HG03060 (cell line): ENCODE measurements at regions not wholly inside any gene's neighbourhood (a gene's known extent, or its start where the extent isn't known, plus 50 kb on each side); places are given as distances from the start of the nearest gene placed in this dataset.
"Not testable (repeated sequence)": the region's sequence is repeated elsewhere in the genome, so short reads cannot be mapped to it uniquely, and the experiment has no call there.

Experiments
- ATAC-seq: cut with Tn5 transposase; IDR thresholded peaks from one replicate; pipeline ENCODE4 v1.9.1; 2021; ENCODE audit warnings: low read depth, moderate number of reproducible peaks; ENCODE audit not compliant: unreplicated experiment

DNA sequence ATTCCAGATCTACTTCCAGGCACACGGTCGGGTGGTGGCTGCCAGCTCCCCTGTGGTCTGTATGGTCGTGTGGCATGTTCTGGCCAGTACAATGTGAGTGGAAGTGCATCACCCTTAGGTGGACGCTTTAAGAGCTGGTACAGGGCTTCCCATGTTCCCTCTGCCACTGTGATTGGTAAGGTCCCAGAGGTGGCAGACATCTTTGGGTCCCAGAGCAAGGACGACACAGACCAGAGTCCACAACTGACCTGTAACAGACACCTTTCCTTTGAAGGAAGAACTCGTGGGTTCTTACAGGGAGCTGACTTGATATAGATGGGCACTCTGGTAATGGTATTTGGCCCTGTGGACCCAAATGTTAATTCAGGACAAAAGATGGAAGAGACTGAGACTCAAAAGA is 90.0 kb upstream of the GDNF start:
- no peak for ATAC-seq

DNA sequence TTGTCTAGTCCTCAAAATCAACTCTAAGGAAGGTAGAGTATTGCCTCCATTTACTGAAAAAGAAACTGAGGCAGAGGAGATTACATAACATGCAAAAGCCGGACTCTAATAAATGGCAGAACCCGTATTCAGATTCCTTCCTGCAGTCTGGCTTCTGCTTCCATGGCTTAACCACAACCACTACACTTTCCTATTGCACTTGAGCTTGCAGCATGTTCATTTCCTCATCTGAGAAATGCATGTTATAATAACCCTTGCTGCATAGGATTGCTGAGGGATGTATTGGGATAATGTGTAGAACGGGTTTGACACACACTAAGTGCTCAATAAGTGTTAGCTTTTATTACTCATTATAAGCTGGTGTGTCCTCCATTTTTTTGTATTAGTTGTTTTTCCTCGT is 87.9 kb upstream of the GDNF start:
- ATAC-seq = not testable (repeated sequence)

DNA sequence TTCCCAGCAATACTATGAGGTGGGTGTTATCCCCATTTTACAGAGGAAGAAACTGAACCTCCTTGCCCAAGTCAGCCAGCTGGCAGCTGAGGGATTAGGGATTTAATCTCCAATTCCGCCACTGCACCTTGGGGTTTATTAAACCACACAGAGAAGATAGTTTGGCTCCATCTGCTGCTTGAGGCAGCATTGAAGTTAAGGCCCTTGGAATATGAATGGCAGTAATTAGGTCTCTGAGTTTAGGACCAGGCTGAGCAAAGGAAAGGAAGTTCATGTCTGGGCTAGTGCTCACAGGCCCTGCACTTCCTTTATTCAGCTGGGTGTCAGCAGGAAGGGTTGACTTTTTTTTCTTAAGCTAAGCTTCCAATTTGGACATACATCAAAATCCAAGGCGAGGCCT is 86.9 kb upstream of the GDNF start:
- ATAC-seq = no peak

DNA sequence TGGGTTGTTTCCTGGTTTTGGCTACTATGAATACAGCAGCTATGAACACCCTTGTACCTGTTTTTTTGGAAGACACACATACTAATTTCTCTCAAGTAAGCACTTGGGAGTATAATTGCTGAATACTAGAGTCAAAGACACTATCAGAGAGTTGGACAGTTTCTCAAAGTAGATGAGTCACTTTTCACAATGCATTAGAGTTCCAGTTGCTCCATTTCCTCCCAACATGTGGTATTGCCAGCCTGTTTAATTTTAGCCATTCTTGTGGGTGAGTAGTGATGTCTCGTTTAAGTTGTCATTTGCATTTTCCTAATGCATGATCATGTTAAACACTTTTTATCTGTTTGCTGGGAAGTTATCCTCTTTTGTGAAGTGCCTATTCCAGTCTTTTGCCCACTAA is 81.6 kb upstream of the GDNF start:
- no peak for ATAC-seq

DNA sequence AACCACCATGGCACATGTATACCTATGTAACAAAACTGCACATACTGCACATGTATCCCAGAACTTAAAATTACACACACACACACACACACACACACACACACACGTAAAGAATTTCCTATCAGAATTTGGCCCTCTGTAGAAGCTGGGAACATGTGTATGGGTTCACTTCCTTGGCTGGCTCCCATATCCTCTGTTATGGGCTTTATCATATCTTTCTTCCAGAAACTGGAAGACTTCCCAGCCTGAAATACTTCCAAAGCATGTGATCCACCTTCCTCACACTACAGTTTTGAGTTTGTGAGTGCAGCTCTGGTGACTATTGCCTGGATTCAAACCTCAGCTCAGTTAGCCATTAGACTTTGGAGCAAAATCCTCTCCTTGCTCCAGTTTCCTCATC is 78.6 kb upstream of the GDNF start:
- no peak for ATAC-seq

DNA sequence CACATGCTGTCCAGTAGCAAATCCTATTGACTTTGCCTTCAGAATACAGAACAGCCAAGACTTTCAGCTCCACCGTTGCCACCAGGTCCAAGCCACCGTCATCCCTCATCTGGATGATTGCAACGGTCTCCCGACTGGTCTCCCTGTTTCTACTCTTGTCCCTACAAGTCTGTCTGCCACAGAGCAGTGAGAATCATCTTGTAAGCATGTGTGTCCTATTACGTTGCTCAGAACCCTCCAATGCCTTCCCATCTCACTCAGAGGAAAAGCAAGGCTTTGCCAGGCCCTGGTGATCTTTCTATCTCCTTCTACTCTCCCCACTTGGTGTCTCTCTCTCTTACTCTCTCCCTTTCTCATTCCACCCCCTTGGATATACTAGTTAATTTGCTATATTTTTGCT is 76.7 kb upstream of the GDNF start:
- no peak for ATAC-seq

DNA sequence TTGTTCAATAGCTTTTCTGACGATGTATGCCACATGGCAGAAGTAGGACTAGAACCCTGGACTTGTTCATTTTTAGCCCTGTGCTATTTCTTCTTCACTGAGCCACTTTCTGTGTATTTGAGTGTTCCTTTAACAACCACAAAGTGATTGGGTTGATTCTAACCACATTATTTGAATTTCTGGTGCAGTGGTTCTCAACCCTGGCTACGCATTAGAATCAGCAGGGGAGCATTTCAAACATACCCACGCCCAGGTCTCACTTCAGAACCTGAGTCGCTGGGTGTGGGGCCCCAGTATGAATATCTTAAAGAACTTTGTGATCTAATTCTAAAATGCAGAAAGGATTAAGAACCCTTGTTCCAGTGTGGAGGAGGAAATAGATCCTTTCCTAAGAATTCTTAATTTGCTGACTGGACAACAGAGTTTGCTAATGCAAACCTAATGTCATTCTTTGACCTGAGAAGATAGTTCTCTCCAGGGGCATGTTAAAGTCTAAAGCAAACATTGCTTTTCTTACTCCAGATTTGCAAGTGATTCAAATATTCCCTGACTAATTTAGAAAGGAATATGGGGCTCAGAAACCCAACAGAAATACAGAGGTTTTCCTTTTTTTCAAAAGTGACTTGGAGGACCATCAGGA is 75.4 kb upstream of the GDNF start:
- peak; percentile 91 for ATAC-seq

DNA sequence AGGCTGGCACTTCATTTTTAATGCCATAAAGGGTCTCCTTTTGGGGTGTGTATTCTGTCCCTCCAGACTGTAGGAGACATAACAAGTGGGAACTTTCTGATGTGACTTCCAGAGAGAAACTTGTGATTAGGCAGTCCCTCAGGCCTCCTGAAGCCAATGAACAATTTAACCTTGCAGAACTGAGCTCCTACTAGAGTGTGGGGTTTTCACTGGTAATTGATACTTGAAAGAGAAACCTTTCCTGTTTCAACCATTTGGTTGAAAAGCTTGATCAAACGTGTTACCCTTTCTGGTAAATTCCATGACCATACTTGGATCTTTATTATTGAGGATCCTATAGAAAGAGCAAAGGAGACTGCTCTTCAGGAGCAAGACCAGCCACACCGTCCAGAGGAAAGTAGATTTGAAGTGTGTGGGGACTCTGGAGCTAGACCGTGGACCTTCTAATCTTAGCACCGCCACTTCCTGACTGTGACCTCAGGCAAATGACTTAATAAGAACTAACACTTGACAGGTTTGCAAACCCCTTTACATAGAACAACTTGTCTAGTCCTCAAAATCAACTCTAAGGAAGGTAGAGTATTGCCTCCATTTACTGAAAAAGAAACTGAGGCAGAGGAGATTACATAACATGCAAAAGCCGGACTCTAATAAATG is 69.9 kb upstream of the GDNF start:
- ATAC-seq = peak; percentile 82

DNA sequence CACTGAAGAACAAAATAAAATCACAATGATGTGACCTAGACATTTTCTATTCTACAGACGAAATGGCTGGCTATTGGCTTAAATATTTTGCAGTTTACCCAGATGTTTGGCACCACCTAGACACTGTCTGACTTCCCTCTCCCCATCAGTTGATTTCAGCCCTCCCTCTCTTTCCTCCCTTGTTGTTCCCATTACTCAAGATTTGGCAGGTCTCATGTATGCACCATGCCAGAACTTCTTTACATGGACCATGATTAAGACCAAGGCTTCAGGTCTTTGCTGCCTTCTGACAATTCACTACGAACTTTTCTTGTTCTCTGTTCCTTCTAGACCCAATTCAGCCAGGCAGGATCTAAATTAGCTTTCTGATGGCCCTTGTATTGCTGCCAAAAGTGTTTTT is 66.6 kb upstream of the GDNF start:
- no peak for ATAC-seq

DNA sequence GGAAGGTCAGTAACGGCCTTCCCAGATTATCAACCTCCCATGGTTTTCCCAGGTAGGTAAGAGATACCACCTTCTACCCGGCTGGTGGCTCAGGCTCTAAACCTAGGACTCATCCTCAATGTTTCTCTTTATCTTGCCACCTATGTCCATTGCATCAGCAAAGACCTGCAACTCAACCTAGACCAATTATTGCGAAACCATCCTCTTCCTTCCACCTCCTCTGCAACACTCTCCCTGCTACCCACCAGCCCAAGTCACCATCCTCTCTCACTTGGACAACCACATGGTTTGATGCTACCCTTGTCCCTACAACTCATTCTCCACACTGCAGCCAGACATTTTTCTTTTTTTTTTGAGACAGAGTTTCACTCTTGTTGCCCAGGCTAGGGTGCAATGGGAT is 65.4 kb upstream of the GDNF start:
- ATAC-seq = no peak

DNA sequence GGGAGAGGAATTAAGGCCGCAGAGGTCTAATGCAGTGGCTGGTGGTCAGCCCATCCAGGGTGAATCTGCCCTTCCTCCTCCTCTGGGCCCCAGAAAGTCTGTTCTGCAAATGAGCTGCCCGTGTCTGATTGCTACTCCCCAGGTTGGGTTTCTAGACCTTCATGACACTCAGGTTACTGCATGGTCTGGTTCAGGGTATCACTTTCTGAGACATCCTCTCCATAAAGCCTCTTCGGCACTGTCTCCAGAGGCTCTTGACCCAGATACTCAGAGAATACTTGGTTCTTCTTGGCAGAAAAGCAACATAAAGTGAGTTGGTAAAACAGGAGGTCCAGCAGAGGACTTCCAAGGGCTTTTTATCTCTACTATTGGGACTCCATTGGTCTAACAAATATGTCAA is 62.5 kb upstream of the GDNF start:
- no peak for ATAC-seq

DNA sequence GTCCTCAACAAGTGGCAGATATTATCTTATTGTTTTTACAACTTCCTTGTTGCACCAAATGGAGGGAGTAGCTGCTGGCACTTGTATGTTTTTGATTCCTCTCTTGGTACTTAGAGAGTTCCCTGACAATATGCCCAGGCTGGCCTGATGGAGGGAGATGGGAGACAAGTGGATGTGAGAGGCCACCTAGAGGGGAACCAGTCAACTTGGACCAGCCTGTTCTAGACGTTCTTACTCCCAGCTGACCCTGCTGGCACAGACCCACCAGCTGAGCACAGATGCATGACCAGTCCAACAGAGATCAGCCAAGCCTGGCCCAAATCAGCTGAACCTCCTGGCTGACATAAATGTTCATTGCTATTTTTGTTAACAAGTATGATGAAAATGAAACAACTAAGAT is 60.9 kb upstream of the GDNF start:
- no peak for ATAC-seq

DNA sequence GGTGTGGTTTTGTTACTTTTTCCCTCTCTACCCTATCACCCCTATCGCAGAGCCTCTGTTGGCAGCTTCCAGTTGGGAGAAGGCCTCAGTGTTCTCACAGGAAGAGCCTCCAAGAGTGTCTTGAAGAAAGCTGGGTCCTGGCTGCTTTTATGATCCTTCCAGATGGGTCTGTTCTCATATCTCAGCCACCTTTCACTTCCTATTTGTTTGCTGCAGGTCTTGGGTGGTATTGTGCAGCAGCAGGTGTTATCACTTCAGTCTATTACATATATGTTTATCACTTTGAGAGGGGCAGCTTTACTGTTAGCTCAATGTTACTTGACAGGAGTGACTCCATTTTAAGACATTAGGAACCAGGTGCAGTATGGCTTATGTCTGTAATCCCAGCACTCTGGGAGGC is 59.2 kb upstream of the GDNF start:
- no peak for ATAC-seq

DNA sequence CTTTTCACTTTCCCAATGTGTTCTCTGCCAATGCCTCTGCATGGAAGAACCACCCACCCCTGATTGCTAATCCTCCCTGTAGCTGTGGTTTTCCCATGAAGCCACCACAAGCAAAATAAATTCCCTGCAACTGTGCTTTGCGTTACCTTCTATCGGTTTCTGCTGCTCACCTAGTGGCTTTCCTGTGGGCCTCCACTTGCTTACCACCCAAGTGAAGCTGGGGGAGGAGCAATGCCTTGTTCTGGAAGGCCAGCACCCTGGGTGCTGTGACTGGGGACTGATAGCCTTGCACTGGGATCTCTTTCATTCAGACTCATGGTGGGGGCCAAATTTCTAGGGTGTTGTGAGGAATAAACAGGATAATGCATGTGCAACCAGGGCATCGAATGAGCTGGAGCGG is 56.3 kb upstream of the GDNF start:
- no peak for ATAC-seq

DNA sequence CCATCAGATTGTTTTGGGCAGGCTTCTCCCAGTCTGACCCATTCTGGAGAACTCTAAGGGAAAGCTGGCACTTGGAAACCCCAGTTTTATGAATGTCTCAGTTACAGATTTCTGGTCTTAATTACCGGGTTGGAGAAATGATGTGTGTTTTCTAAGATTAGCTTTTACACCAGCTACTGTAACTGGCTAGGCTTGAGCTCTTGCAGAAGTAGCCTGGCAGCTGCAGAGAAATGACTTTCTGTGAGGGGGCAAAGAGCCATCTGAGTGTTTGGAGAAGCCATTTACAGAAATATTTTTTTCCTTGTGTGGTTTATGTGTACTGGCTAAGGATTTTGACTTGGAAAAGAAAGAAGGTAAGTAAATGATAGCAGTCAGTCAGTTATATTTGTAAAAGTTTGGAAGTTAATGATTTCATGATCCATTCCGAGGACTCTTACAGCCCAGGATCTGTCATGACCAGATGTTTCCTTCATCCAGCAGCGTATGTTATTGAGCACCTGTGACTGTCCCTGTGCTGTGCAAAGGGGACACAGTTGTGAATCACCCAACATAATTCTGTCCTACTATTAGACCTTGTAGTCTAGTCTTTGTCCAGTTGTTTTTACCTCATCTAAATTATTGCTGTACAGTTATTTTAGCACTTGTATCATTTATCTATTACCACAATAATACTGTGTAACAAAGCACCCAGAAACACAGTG is 53.7 kb upstream of the GDNF start:
- no peak for ATAC-seq

DNA sequence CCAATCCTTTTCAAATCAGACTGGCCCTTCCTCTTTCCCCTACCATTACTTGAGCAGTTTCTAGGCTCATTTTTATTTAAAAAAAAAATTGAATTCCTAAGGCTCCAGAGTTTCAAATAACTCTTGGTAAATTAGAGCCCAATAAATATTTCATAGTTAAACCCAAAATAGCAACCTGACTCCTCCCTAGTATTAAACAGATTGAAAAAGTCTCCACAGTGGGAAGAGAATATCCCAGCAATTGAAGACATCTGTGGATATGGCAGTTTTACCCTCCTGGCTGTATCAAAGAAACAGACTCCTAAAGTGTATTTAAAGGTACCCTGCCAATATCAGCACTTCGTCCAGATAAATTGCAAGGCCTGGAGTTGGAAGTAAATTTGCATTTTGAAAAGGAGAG is 52.7 kb upstream of the GDNF start:
- ATAC-seq = no peak

DNA sequence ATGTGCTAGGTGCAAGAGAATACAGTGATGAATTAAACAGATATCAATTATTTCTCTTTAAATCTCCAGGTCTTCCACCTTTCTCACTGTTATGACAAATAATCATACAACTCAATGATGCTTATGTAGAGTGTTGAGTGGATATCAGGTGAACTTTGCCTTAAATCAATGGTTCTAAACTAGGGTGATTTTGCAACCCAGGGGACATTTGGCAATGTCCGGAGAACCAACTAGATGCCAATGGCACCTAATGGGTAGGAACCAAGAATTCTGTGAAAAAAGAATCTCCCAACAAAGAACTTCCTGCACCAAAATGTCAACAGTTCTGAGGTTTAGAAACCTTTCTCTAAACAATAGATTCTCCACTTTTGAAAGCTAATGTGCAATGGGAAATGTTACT is 52.0 kb upstream of the GDNF start:
- ATAC-seq = no peak

DNA sequence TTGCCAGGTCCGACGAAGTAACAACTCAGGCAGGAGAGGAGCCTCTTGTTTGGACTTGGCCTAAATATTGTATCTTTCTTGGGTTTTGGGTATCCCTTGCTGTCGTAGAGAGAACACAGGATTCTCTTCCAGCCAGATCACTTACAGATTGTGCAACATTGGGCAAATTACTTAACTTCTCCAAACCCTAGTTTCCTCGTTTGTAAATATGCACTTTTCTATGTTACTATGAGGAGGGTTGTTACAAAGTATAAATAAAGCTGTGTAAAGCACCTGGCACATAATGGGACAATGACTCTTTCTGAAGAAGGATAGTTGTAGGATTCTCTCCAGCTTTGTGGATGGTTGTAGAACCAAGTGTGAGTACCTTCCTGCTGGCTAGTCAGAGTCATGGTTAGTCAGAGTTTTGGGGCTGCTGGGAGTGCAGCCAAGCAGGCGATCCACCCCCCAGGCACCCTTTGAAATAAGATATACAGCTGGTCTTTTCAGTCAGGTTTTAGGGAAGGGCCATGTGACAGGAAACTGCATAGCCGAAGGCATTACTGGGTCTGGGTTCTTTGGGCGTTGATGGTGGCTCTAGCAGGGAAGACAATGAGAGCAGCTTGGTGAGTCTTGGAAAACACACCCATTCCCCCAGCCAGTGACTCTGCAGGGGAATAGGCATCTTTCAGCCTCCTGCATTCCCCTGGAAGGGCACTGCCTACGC is 49.9 kb upstream of the GDNF start:
- ATAC-seq = no peak
